Heart left ventricle (tissue), 16 donors: ENCODE measurements at regions not wholly inside any gene's neighbourhood (a gene's known extent, or its start where the extent isn't known, plus 50 kb on each side); places are given as distances from the start of the nearest gene placed in this dataset.
A peak's percentile ranks its signal among the peaks of the same experiment; 100 is the strongest.

ENCODE experiments used
- ATAC-seq, 4 donors: fragments of 200-7000 bp; cut with Tn5 transposase; one replicate each; pipeline ENCODE4 v1.9.1; 2020 to 2022; ENCODE audit warnings: moderate library complexity in 4 of 4, mild to moderate bottlenecking in 3 of 4, moderate number of reproducible peaks in 1 of 4
- DNase-seq, 5 donors: peaks; one replicate each; pipeline ENCODE4 v3.0.0-alpha.2; 2020
- H3K27ac ChIP-seq, 12 donors: fragments of 200-600 bp; sonication (generic) in 4 of 12; one replicate each; pipeline versions ENCODE4 v1.5.0 to v1.8.0; 2016 to 2022; ENCODE audit warnings: mild to moderate bottlenecking in 2 of 12
- H3K27me3 ChIP-seq, 9 donors: fragments of 200-600 bp; sonication (generic) in 2 of 9; one replicate each; pipeline versions ENCODE4 v1.5.1 to v1.8.0; 2016 to 2022; ENCODE audit warnings: mild to moderate bottlenecking in 3 of 9
- H3K36me3 ChIP-seq, 9 donors: fragments of 200-600 bp; sonication (generic) in 2 of 9; one replicate each; pipeline versions ENCODE4 v1.5.0 to v1.8.0; 2018 to 2022; ENCODE audit warnings: mild to moderate bottlenecking in 2 of 9
- H3K4me1 ChIP-seq, 12 donors: fragments of 200-600 bp; sonication (generic) in 4 of 12; one replicate each; pipeline versions ENCODE4 v1.5.0 to v1.8.0; 2016 to 2022; ENCODE audit warnings: mild to moderate bottlenecking in 3 of 12
- H3K4me3 ChIP-seq, 12 donors: fragments of 200-600 bp; sonication (generic) in 4 of 12; one replicate each; pipeline versions ENCODE4 v1.5.0 to v1.8.0; 2017 to 2022; ENCODE audit warnings: mild to moderate bottlenecking in 9 of 12, moderate library complexity in 4 of 12
- H3K9me3 ChIP-seq, 12 donors: fragments of 200-600 bp; sonication (generic) in 4 of 12; one replicate each; pipeline versions ENCODE4 v1.5.0 to v1.8.0; 2016 to 2022; ENCODE audit warnings: mild to moderate bottlenecking in 1 of 12
- CTCF ChIP-seq, 12 donors: fragments of 200-600 bp; sonication (generic) in 4 of 12; IDR thresholded peaks; one replicate each; pipeline versions ENCODE4 v1.5.0 to v1.8.0; 2018 to 2022; ENCODE audit warnings: antibody characterized with exemption in 12 of 12, mild to moderate bottlenecking in 5 of 12
- POLR2A ChIP-seq, 2 donors: fragments of 450-650 bp; IDR thresholded peaks; one replicate each; pipeline ENCODE4 v1.6.1; 2017; ENCODE audit warnings: antibody characterized with exemption in 2 of 2, mild to moderate bottlenecking in 2 of 2, moderate library complexity in 2 of 2
- WGBS, 4 donors: extraction: QIAGEN DNeasy Blood & Tissue Kit in 2 of 4; methylation state at CpG; one replicate each; pipeline versions ENCODE4 v1.1.5 to v1.1.7; 2013 to 2018; 5-methylcytosine and 5-hydroxymethylcytosine counted together
- intact Hi-C, 10 donors: fragments of 100-400 bp; cut with DNase I; formaldehyde crosslinking; loops; one replicate each; pipeline versions ENCODE4 v1.11.1 to v1.14.2; 2022
- donor health status: ischemic (EF 13 %, LVEDD 7.1; RV severe dilation, severe dysfunction).
- donor health status: healthy with polysubstance abuse.
- donor health status: DM: no; HTN: yes; CAD: no.
- donor health status: DM: no; HTN: no; CAD: no.
- donor health status: ischemic (EF 25% LVEDD 6.9; RV normal size, moderate dysfunction).
- donor health status: ischemic (EF 25% LVEDD 5.7; RV mildly dilated, moderate dysfunction).
- donor health status: healthy.
- donor health status: DM: yes; HTN: yes; CAD: no.
- donor health status: ischemic (EF 35%, LVEDD 5.7; RV mildly dilated, moderate dysfunction).
- donor health status: nonischemic (EF 11% LVEDD 7.7; RV severe dilation, severe dysfunction).
- donor health status: DM: yes; HTN: yes; CAD: no.
- donor health status: PGD.
- donor health status: ischemic (EF 29% LVEDD 5.4; RV normal size, mild dysfunction).
- donor health status: nonischemic (EF 23%, LVEDD 6.1; RV moderate dilation, normal function).

GRCh38 chr21:38989379-38989744, 183.6 kb downstream of the ETS2 start:
- ATAC-seq (no peak), DNase-seq (no peak)
- Histone ChIP-seq H3K4me3 (no peak overlapping the region), H3K9me3 (no peaks in the 10 kb centered on the region), H3K27ac (peak overlapping the region in 5 of 12 donors; percentile 5 to 80 (median 76)), H3K4me1 (peaks cover 16 to 100% (median 95%) of the 10 kb centered on the region in 12 donors), H3K36me3 (no peaks in the 10 kb centered on the region), H3K27me3 (no peaks in the 10 kb centered on the region)
- intact Hi-C loops: loop anchor here in 3 of 10 donors (5.0 kb wide), 6 partner anchors 62 to 252 kb away; partner anchors contain the start of gene ETS2 (in 1 of the 3)
- TF ChIP-seq CTCF (IDR thresholded peaks at IDR 0.05) (no peak), POLR2A (IDR thresholded peaks at IDR 0.05) (no peak)
- 60 to 74% (median 60%) methylated on average over 11 of the region's 11 CpGs for WGBS, 4 donors

- Histone ChIP-seq H3K36me3 (no peaks in the 10 kb centered on the region), H3K4me1 (peaks cover 13 to 97% (median 91%) of the 10 kb centered on the region in 12 donors), H3K27ac (peak overlapping the region in 4 of 12 donors; percentile 5 to 80 (median 68)), H3K4me3 (no peak overlapping the region), H3K27me3 (no peaks in the 10 kb centered on the region), H3K9me3 (no peaks in the 10 kb centered on the region)
- DNase-seq: no peak
- WGBS, 4 donors: 85 to 92% (median 91%) methylated on average over 28 to 29 of the region's 29 CpGs
- TF ChIP-seq POLR2A (IDR thresholded peaks at IDR 0.05) (no peak), CTCF (IDR thresholded peaks at IDR 0.05) (no peak)
- intact Hi-C loops: loop anchor here in 3 of 10 donors (5.0 kb wide), 6 partner anchors 61 to 251 kb away; partner anchors contain the start of gene ETS2 (in 1 of the 3)
- no peak for ATAC-seq
These were observed 183.0 kb downstream of the ETS2 start for GRCh38 chr21:38988509-38989378.

GRCh38 chr21:38987633-38988508, 182.1 kb downstream of the ETS2 start:
- intact Hi-C loops: loop anchor here in 3 of 10 donors (5.0 kb wide), 6 partner anchors 61 to 251 kb away; partner anchors contain the start of gene ETS2 (in 1 of the 3)
- peak overlapping the region in 10 of 12 donors; percentile 6 to 59 (median 30) for H3K27ac ChIP-seq
- DNase-seq (no peak), ATAC-seq (peak in 3 of 4 donors; percentile 36 to 51 (median 41))
- no peaks in the 10 kb centered on the region for H3K9me3 ChIP-seq
- no peaks in the 10 kb centered on the region for H3K27me3 ChIP-seq
- peaks cover 11 to 89% (median 82%) of the 10 kb centered on the region in 12 donors for H3K4me1 ChIP-seq
- no peaks in the 10 kb centered on the region for H3K36me3 ChIP-seq
- 48 to 58% (median 53%) methylated on average over 12 of the region's 12 CpGs for WGBS, 4 donors
- TF ChIP-seq POLR2A (IDR thresholded peaks at IDR 0.05) (no peak), CTCF (IDR thresholded peaks at IDR 0.05) (no peak)
- H3K4me3 ChIP-seq: no peak overlapping the region
